ENCODE measurements at regions not wholly inside any gene's neighbourhood (a gene's known extent, or its start where the extent isn't known, plus 50 kb on each side); places are given as distances from the start of the nearest gene placed in this dataset.

GRCh38 chr5:118233606-118234005 is 754.7 kb downstream of the DTWD2 start:
- H3K4me3 ChIP-seq (ENCODE audit: low read depth, low read length) = no peak overlapping the region
- no peak for DNase-seq (ENCODE audit: low read depth)
- TF ChIP-seq CTCF (IDR thresholded peaks at IDR 0.05; ENCODE audit: insufficient read depth, low read depth, low read length) = no peak

GRCh38 chr5:118228489-118228888 is 759.9 kb downstream of the DTWD2 start:
- DNase-seq (ENCODE audit: low read depth) = no peak
- no peak for TF ChIP-seq CTCF (IDR thresholded peaks at IDR 0.05; ENCODE audit: insufficient read depth, low read depth, low read length)

GRCh38 chr5:118224546-118224945 is 763.8 kb downstream of the DTWD2 start:
- TF ChIP-seq CTCF (IDR thresholded peaks at IDR 0.05; ENCODE audit: insufficient read depth, low read depth, low read length) = no peak
- no peak for DNase-seq (ENCODE audit: low read depth)
- H3K4me3 ChIP-seq (ENCODE audit: low read depth, low read length) = no peak overlapping the region

More at GRCh38 chr5:118228489-118228888, 759.9 kb downstream of the DTWD2 start:
- H3K4me3 ChIP-seq (ENCODE audit: low read depth, low read length) = no peak overlapping the region

- no peak for TF ChIP-seq CTCF (IDR thresholded peaks at IDR 0.05; ENCODE audit: insufficient read depth, low read depth, low read length)
- H3K4me3 ChIP-seq (ENCODE audit: low read depth, low read length) = no peak overlapping the region
- DNase-seq (ENCODE audit: low read depth) = no peak
These were observed 767.7 kb downstream of the DTWD2 start for GRCh38 chr5:118220556-118221195.

GRCh38 chr5:118211606-118212005 is 776.7 kb downstream of the DTWD2 start:
- no peak for TF ChIP-seq CTCF (IDR thresholded peaks at IDR 0.05; ENCODE audit: insufficient read depth, low read depth, low read length)
- no peak for DNase-seq (ENCODE audit: low read depth)

GRCh38 chr5:118208031-118208453 is 780.3 kb downstream of the DTWD2 start:
- no peak for TF ChIP-seq CTCF (IDR thresholded peaks at IDR 0.05; ENCODE audit: insufficient read depth, low read depth, low read length)
- no peak for DNase-seq (ENCODE audit: low read depth)

More at GRCh38 chr5:118211606-118212005, 776.7 kb downstream of the DTWD2 start:
- no peak overlapping the region for H3K4me3 ChIP-seq (ENCODE audit: low read depth, low read length)

GRCh38 chr5:118199801-118200200 is 788.5 kb downstream of the DTWD2 start:
- no peak for DNase-seq (ENCODE audit: low read depth)
- no peak for TF ChIP-seq CTCF (IDR thresholded peaks at IDR 0.05; ENCODE audit: insufficient read depth, low read depth, low read length)
- H3K4me3 ChIP-seq (ENCODE audit: low read depth, low read length) = no peak overlapping the region

More at GRCh38 chr5:118208031-118208453, 780.3 kb downstream of the DTWD2 start:
- H3K4me3 ChIP-seq (ENCODE audit: low read depth, low read length) = no peak overlapping the region
